Smooth muscle cell (in vitro differentiated cells): ENCODE measurements at regions not wholly inside any gene's neighbourhood (a gene's known extent, or its start where the extent isn't known, plus 50 kb on each side); places are given as distances from the start of the nearest gene placed in this dataset.

Experiments
- DNase-seq: peaks from one replicate; lab custom pipeline; 2025; ENCODE audit not compliant: unreplicated experiment; lab: John Stamatoyannopoulos, UW
- H2AFZ ChIP-seq: fragments of 200-600 bp; sonication (generic); 2 replicates; pipeline ENCODE4 v1.6.0; 2016; ENCODE audit warnings: antibody characterized with exemption, low read depth, mild to moderate bottlenecking
- H3F3A ChIP-seq: fragments of 200-600 bp; sonication (generic); 2 replicates; pipeline ENCODE4 v1.6.0; 2017; ENCODE audit warnings: antibody characterized with exemption, low read depth
- H3K27ac ChIP-seq: fragments of 200-600 bp; sonication (generic); 2 replicates; pipeline ENCODE4 v1.5.1; 2016; ENCODE audit warnings: low read depth, mild to moderate bottlenecking
- H3K27me3 ChIP-seq: fragments of 200-600 bp; sonication (generic); 2 replicates; pipeline ENCODE4 v1.6.1; 2016; ENCODE audit warnings: low read depth, mild to moderate bottlenecking
- H3K36me3 ChIP-seq: fragments of 200-600 bp; sonication (generic); 2 replicates; pipeline ENCODE4 v1.5.1; 2016; ENCODE audit warnings: low read depth
- H3K4me1 ChIP-seq: fragments of 200-600 bp; sonication (generic); 2 replicates; pipeline ENCODE4 v1.5.1; 2016; ENCODE audit warnings: low read depth
- H3K4me2 ChIP-seq: fragments of 200-600 bp; sonication (generic); 2 replicates; pipeline ENCODE4 v1.6.0; 2016; ENCODE audit warnings: mild to moderate bottlenecking
- H3K4me3 ChIP-seq: fragments of 200-600 bp; sonication (generic); 2 replicates; pipeline ENCODE4 v1.5.1; 2016; ENCODE audit warnings: mild to moderate bottlenecking
- H3K79me2 ChIP-seq: fragments of 200-600 bp; sonication (generic); 2 replicates; pipeline ENCODE4 v1.6.0; 2016; ENCODE audit warnings: low read depth, mild to moderate bottlenecking
- H3K9ac ChIP-seq: fragments of 200-600 bp; sonication (generic); 2 replicates; pipeline ENCODE4 v1.6.0; 2016; ENCODE audit warnings: low read depth
- H3K9me3 ChIP-seq: fragments of 200-600 bp; sonication (generic); replicated peaks from 2 replicates; pipeline ENCODE4 v1.5.1; 2016; ENCODE audit warnings: low read depth
- H4K20me1 ChIP-seq: fragments of 200-600 bp; sonication (generic); 2 replicates; pipeline ENCODE4 v1.6.0; 2016; ENCODE audit warnings: low read depth
- CTCF ChIP-seq: fragments of 200-600 bp; sonication (generic); IDR thresholded peaks from 2 replicates; pipeline ENCODE4 v1.5.1; 2017; ENCODE audit warnings: borderline replicate concordance, mild to moderate bottlenecking, antibody characterized with exemption; ENCODE audit not compliant: insufficient read depth, poor library complexity, severe bottlenecking
- WGBS: methylation state at CpG from one replicate; pipeline ENCODE4 v1.1.7; 2016; ENCODE audit warnings: low lambda C conversion rate; 5-methylcytosine and 5-hydroxymethylcytosine counted together

- no peaks in the 10 kb centered on the region for H3K9me3 ChIP-seq
Observed at GRCh38 chr16:86862595-86863280, 284.4 kb downstream of the FOXL1 start.

GRCh38 chr16:86863609-86864008 is 285.3 kb downstream of the FOXL1 start:
- H3K4me3 ChIP-seq, result no peak overlapping the region
- H3K9me3 ChIP-seq, result no peaks in the 10 kb centered on the region
- no peak for DNase-seq
- H3K4me1 ChIP-seq, result no peaks in the 10 kb centered on the region
- no peaks in the 10 kb centered on the region for H4K20me1 ChIP-seq
- H3K36me3 ChIP-seq, result no peaks in the 10 kb centered on the region
- H3K27ac ChIP-seq, result no peak overlapping the region
- H2AFZ ChIP-seq, result no peak overlapping the region
- H3K9ac ChIP-seq, result no peak overlapping the region
- TF ChIP-seq CTCF, result no peak
- H3K79me2 ChIP-seq, result no peaks in the 10 kb centered on the region
- no peak overlapping the region for H3K4me2 ChIP-seq
- WGBS, result 94% methylated on average over 7 of the region's 7 CpGs
- no peaks in the 10 kb centered on the region for H3F3A ChIP-seq
- no peaks in the 10 kb centered on the region for H3K27me3 ChIP-seq

More at GRCh38 chr16:86862595-86863280, 284.4 kb downstream of the FOXL1 start:
- no peaks in the 10 kb centered on the region for H3K36me3 ChIP-seq
- no peak for TF ChIP-seq CTCF
- no peak overlapping the region for H3K4me2 ChIP-seq
- H3K79me2 ChIP-seq, result no peaks in the 10 kb centered on the region
- no peaks in the 10 kb centered on the region for H3K27me3 ChIP-seq
- no peak overlapping the region for H3K27ac ChIP-seq
- no peak overlapping the region for H2AFZ ChIP-seq
- H3F3A ChIP-seq, result no peaks in the 10 kb centered on the region
- 91% methylated on average over 14 of the region's 14 CpGs for WGBS
- no peaks in the 10 kb centered on the region for H3K4me1 ChIP-seq
- no peak for DNase-seq
- no peaks in the 10 kb centered on the region for H4K20me1 ChIP-seq
- no peak overlapping the region for H3K9ac ChIP-seq
- H3K4me3 ChIP-seq, result no peak overlapping the region

- Histone ChIP-seq H3K79me2 (no peaks in the 10 kb centered on the region), H3K4me3 (no peak overlapping the region), H3K4me1 (no peaks in the 10 kb centered on the region), H3K27ac (no peak overlapping the region), H3K36me3 (no peaks in the 10 kb centered on the region), H3K9me3 (no peaks in the 10 kb centered on the region), H4K20me1 (no peaks in the 10 kb centered on the region), H3K9ac (no peak overlapping the region), H2AFZ (no peak overlapping the region), H3K4me2 (no peak overlapping the region), H3F3A (no peaks in the 10 kb centered on the region), H3K27me3 (no peaks in the 10 kb centered on the region)
- DNase-seq, result no peak
- 96% methylated on average over 6 of the region's 6 CpGs for WGBS
- TF ChIP-seq CTCF, result no peak
Observed at GRCh38 chr16:86864586-86864985, 286.2 kb downstream of the FOXL1 start.

GRCh38 chr16:86865851-86866662 is 287.7 kb downstream of the FOXL1 start:
- H3K9ac ChIP-seq, result peak overlapping the region; percentile 36
- no peaks in the 10 kb centered on the region for H3F3A ChIP-seq
- peak overlapping the region; percentile 24 for H2AFZ ChIP-seq
- H3K27me3 ChIP-seq, result no peaks in the 10 kb centered on the region
- no peaks in the 10 kb centered on the region for H4K20me1 ChIP-seq
- peak overlapping the region; percentile 55 for H3K27ac ChIP-seq
- H3K4me1 ChIP-seq, result no peaks in the 10 kb centered on the region
- DNase-seq, result peak; percentile 67
- WGBS, result 46% methylated on average over 23 of the region's 23 CpGs
- H3K79me2 ChIP-seq, result no peaks in the 10 kb centered on the region
- peak overlapping the region; percentile 69 for H3K4me2 ChIP-seq
- no peaks in the 10 kb centered on the region for H3K36me3 ChIP-seq
- TF ChIP-seq CTCF, result no peak
- no peak overlapping the region for H3K4me3 ChIP-seq
- no peaks in the 10 kb centered on the region for H3K9me3 ChIP-seq
